GM23248 (cell line): ENCODE measurements at regions not wholly inside any gene's neighbourhood (a gene's known extent, or its start where the extent isn't known, plus 50 kb on each side); places are given as distances from the start of the nearest gene placed in this dataset.

Experiments used
- EZH2 ChIP-seq: fragments of 200-600 bp; sonication (generic); IDR thresholded peaks from 2 replicates; pipeline ENCODE4 v1.6.1; 2018; ENCODE audit warnings: antibody characterized with exemption, mild to moderate bottlenecking; ENCODE audit not compliant: insufficient read depth, poor library complexity, severe bottlenecking
- EZH2phosphoT487 ChIP-seq: fragments of 200-600 bp; sonication (generic); IDR thresholded peaks from 2 replicates; pipeline ENCODE4 v1.6.1; 2018; ENCODE audit warnings: antibody characterized with exemption, moderate library complexity, mild to moderate bottlenecking, low read depth; ENCODE audit not compliant: insufficient read depth

DNA sequence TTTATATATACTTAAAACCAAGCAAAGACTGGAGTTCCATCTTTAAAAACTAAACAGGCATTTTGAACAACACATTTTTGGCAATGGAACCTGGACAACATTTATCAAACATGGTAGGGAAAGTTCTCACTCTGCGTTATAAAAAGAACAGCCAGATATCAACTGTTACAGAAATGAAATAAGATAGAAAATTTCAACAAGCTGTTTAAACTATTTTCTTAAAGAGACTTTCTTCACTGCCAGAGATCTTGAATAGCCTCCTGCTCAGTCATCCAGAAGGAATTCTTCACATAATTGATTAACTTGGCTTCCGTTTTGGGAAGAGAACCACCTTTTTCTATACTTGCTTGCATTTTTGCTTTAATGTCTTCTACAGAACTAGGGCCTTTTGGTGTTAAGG is 166.0 kb upstream of the PIK3C3 start:
- TF ChIP-seq EZH2 (no peak), EZH2phosphoT487 (no peak)
